HFF-Myc (cell line): ENCODE measurements at regions not wholly inside any gene's neighbourhood (a gene's known extent, or its start where the extent isn't known, plus 50 kb on each side); places are given as distances from the start of the nearest gene placed in this dataset.

Experiments used
- DNase-seq: peaks from one replicate; pipeline ENCODE4 v3.0.0-alpha.2; 2011; ENCODE audit warnings: low read depth; ENCODE audit errors: extremely low read depth
- H3K4me3 ChIP-seq: replicated peaks from 2 replicates; pipeline ENCODE4 v1.5.1; 2011; ENCODE audit warnings: low read depth, mild to moderate bottlenecking, control low read depth, low read length
- CTCF ChIP-seq: IDR thresholded peaks from 2 replicates; pipeline ENCODE4 v1.5.1; 2012; ENCODE audit warnings: mild to moderate bottlenecking, low read depth, low read length, control low read depth; ENCODE audit errors: missing control alignments

DNA sequence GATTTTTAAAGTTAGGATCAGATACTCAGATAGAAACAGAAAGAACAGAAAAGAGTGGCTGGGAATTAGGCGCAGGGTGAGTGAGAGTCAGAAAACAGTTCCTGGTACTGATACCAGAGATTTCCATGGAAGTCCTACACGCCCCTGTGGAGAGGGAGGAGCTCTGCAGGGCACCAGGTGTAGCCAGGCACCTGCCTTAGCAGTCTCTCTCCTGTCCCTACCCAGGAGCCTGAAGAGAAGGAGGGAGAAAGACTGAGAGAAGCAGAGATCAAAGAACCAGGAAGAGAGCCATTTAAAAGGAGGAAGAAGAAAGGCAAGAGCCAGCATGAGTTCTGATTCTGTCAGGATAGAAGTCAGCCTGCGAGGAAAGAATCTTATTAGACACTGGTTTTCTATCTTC is 65.0 kb downstream of the CBLN1 start:
- no peak for DNase-seq
- no peak for TF ChIP-seq CTCF

DNA sequence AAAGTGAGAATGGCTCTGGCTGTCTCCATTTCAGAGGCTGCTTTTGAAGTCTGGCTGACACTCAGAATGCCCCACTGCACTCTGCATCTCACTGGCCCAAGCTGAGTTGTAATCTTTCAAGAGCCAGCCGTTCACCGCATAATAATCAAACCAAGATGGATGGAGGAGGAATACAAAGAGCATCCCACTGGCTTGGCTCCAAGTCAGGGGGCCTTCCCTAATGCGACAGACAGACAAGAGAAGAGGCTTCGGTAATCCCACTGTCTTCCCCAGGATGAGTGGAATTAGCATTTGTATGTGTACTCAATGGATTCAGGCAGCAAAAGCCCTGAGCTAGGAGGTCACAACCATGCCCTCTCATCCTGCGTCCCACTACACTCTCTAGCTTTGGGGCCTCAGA is 68.0 kb downstream of the CBLN1 start:
- no peak for DNase-seq
- no peak overlapping the region for H3K4me3 ChIP-seq
- TF ChIP-seq CTCF, result no peak

More for the DNA sequence above, 65.0 kb downstream of the CBLN1 start:
- no peak overlapping the region for H3K4me3 ChIP-seq

GRCh38 chr16:49204191-49204590 is 77.4 kb downstream of the CBLN1 start:
- no peak for TF ChIP-seq CTCF
- no peak for DNase-seq

DNA sequence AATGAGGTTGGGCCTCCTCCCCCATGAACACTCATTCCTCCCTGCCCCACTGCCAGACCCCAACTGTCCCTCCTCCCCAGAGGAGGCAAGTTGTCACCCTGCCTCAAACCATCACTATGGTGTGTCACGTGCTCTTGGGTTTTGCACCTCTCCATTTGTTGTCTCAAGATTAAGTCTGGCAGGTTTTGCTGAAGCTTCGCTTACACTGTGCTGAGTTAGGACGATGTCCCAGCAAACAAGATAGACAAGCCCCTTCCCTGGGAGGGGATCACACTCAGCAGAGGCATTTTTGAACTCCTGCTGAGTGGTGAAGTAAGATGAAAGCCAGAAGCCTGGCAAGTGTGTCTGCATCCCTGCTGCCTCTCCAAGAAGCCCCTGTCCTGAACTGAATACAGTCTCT is 78.3 kb downstream of the CBLN1 start:
- no peak for DNase-seq
- no peak overlapping the region for H3K4me3 ChIP-seq
- TF ChIP-seq CTCF, result no peak

More at GRCh38 chr16:49204191-49204590, 77.4 kb downstream of the CBLN1 start:
- no peak overlapping the region for H3K4me3 ChIP-seq

DNA sequence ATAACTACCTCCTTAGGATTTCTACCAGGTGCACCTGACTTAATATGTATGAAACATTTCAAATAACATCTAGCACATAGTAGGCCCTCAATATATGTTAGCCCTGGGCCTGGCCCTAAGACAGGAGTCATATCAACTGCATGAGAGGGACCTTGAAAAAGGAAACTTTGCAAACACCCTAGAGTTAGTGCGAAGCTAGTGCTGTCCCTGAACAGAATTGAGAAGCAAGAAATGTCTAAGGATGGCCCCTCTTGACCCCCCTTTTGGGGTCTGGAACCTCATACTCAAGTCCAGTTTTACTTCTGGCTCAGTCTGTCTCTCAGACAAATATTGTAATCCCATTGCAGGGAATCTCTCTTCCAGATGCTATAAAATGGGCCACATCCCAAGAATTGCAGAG is 80.5 kb downstream of the CBLN1 start:
- TF ChIP-seq CTCF, result no peak
- no peak for DNase-seq
- no peak overlapping the region for H3K4me3 ChIP-seq

DNA sequence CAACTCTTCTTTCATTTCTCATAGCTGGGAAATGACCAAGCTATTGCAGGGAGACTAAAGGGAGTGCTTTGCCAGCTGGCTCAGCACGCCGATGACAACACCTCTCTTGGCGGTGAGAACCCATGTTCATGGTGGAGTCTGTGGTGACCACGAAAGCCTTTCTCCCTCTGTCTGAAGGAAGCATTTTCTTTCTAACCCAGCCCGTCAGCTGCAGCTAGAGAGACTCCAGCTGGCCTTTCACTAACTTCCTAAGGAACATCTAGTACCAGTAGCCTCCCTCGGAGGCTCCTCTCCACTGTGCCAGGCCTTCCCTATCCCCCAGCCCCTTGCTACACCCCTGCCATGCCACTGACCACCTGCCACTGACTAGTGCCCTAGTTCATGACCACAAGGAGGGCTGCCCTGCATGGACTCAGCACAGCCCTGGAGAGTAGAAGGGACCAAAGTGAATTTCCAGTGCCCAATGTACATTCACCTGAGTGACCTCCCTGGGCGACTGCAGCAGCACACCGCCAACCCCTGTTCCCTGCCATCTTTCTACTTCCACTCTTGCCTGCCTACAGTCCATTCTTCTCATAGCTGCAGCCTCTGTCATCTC is 81.3 kb downstream of the CBLN1 start:
- DNase-seq, result no peak
- no peak overlapping the region for H3K4me3 ChIP-seq
- no peak for TF ChIP-seq CTCF

- no peak overlapping the region for H3K4me3 ChIP-seq
- DNase-seq, result no peak
- TF ChIP-seq CTCF, result no peak
These were observed 86.4 kb downstream of the CBLN1 start for GRCh38 chr16:49195237-49195548.
